HG03432 (cell line): ENCODE measurements at regions not wholly inside any gene's neighbourhood (a gene's known extent, or its start where the extent isn't known, plus 50 kb on each side); places are given as distances from the start of the nearest gene placed in this dataset.

Experiments
- ATAC-seq: cut with Tn5 transposase; IDR thresholded peaks from one replicate; pipeline ENCODE4 v1.9.1; 2021; ENCODE audit warnings: mild to moderate bottlenecking, moderate library complexity; ENCODE audit not compliant: unreplicated experiment

- ATAC-seq, result no peak
Measured at GRCh38 chr1:208628022-208628914, 384.1 kb upstream of the PLXNA2 start.

- no peak for ATAC-seq
Measured at GRCh38 chr1:208631092-208631491, 386.9 kb upstream of the PLXNA2 start.

DNA sequence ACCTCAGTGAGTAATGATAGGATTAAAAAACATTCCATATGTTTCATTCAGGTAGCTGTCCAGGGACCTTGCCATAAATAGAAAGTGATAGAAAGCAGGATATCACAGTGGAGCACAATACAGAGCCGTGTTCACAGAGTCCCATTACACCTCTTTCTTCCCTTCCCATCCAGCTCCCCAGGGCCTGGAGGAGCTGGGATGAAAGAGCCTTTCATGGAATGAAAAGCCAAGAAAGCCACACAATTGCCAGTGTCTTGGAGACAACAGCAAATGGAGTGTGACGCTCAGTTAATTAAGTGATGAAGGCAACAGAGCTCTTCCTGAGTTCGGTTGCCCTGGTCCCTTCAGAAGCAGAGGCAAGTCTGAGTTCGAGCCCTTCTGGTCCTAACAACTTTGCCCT, 387.3 kb upstream of the PLXNA2 start:
- no peak for ATAC-seq

DNA sequence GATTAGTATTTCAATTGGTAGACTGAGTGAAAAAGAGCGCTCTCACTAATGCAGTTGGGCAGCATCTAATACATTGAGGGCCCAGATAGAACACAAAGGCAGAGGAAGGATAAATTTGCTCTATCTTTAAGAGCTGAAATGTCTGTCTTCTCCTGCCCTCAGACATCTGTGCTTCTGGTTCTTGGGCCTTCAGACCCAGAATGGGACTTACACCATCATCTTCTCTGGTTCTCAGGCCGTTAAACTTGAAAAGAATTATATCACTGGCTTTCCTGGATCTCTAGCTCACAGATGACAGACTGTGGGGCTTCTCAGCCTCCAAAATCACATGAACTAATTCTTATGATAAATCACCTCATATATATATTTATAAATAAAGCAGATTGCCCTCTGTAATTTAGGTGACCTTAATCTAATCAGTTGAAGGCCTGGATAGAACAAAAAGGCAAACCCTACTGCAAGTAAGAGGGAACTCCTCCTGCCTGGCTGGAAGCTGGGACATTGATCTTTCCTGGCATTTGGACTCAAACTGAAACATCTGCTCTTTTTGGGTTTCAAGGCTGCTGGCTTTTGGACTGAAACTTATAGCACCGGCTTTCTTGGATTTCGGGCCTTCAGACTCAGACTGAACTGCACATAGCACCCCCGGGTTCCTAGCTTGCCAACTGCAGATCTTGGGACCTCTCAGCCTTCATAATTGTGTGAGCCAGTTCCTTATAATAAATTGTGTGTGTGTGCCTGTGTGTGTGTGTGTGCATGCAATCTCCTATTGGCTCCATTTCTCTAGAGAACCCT, 390.4 kb upstream of the PLXNA2 start:
- no peak for ATAC-seq

DNA sequence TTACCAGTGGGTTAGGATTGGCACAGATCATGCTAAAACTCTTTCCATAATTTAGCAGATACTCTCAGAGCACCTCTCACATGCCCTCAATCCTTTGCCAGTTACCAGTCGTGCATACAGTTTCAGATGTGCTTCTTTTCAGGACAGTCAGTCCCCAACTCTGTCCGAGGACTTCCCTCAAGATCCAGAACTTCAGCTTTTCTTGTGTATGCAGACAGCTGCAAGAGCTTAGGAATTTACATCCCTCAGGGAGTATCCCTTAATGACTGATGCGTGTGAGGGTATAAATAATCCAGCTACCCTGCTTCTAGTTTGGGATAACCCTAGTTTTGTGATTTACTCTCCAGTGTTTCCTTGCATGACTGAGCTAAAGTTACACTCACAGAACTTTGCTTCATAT, 393.0 kb upstream of the PLXNA2 start:
- ATAC-seq, result no peak

DNA sequence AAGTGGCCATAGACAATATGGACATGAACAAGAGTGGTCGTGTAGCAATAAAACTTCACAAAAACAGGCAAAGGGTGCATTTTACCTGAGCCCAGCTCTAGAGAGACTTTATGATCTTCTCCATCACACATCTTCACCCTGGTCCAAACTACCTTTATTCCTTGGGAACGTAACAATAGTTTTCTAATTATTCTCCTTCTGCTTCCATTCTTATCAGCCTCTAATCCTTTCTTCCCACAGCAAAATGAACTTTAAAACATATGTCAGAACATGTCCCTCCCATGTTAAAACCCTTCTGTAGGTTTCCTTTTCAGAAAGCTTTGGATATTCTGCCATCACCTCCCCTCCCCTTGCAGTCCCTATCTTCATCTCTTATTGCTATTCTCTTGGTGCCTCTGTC, 395.2 kb upstream of the PLXNA2 start:
- no peak for ATAC-seq

DNA sequence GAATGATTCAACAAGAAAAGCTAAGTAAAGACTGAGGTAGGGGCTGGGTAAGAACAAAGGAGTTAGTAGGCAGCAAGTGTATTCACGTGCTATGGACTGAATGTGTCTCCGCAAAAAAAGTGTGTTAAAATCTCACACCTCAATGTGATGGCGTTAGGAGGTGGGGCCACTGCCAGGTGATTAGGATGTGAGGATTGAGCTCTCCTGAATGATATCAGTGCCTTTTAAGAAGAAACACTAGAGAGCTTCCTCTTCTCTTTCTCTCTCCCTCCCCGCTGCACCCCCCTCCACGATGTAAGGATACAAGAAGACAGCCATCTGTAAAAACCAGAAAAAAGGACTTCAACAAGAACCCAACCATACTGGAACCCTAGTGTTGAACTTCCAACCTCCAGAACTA, 396.1 kb upstream of the PLXNA2 start:
- no peak for ATAC-seq

- peak; percentile 64 for ATAC-seq
Measured at GRCh38 chr1:208641579-208642280, 397.5 kb upstream of the PLXNA2 start.

DNA sequence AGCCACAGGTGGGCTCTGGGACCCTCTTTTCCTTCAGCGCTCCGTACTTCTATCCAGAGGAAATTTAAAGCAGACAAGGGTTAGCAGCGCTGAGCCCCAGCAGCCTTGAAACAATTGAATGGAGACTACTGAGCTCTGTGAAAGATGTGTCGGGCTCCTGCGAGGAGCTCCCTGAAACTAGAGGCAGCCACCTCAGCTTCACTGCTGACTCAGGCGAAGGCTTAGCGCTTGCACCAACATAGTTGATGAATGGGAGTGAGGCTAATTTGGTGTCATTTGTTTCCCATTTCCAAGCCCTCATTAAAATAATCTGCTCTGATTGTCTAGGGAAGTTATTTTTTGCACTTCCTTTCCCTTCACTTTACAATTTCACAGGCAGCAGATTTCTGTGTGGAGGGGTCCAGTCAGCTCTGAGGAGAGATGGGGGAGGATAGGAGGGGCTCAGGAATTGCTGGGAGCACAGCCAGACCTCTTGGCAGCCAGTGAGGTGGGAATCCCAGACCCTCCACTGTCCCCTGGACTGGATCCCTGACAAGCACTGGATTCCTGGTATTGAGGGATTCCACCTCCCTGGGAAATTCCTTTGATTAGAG, 398.9 kb upstream of the PLXNA2 start:
- ATAC-seq, result no peak

DNA sequence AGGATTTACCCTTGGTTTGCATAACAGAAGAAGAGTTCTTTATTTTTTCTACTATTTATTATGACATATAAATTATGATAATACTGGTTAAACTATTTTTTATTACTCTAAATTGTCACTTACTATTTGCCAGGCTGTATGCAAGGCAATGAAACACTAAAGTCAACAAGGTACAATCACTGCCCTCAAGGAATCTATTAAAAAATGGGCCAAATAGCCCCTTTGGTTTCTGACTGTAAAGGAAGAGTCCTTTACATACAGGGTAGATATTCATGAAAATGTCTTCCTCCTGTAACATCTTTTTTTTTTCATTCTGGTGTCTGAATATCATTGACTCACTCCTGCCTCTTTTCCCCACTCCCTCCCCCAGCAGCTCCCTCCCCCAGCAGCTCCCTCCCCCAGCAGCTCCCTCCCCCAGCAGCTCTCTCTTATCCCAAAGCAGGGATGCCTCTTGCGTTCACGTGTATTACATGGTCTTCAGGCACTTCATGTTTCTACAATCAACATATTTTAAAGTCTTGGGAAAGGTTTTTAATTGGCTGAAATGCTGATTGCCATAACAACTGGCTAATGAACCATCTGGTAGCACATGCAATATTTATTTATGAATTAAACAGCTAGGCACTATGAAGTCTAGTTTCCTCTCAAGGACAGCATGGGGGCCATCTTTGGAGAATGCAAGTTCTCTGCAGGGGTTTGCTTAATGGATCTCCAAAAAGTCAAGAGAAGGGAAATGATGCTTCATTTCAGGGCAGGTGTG, 400.4 kb upstream of the PLXNA2 start:
- no peak for ATAC-seq

DNA sequence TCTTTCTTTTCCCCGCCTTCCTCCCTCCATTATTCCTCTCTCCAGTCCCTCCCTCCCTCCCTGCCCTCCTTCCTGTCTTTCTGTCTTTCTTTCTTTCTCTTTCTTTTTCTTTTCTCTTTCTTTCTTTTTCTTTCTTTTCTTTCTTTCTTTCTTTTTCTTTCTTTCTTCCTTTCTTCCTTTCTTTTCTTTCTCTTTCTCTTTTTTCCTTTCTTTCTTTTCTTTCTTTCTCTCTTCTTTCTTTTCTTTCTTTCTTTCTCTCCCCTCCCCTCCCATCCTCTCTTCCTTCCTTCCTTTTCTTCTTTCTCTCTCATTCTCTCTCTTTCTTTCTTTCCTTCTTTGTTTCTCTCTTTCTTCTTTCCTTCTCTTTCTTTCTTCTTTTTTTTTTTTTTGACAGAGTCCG, 402.2 kb upstream of the PLXNA2 start:
- ATAC-seq, result no peak

GRCh38 chr1:208648146-208648545, 404.0 kb upstream of the PLXNA2 start:
- ATAC-seq, result no peak

- ATAC-seq, result peak; percentile 91
Measured at GRCh38 chr1:208652296-208653160, 408.3 kb upstream of the PLXNA2 start.

GRCh38 chr1:208653426-208653825, 409.2 kb upstream of the PLXNA2 start:
- ATAC-seq, result no peak

GRCh38 chr1:208654241-208654640, 410.1 kb upstream of the PLXNA2 start:
- no peak for ATAC-seq

DNA sequence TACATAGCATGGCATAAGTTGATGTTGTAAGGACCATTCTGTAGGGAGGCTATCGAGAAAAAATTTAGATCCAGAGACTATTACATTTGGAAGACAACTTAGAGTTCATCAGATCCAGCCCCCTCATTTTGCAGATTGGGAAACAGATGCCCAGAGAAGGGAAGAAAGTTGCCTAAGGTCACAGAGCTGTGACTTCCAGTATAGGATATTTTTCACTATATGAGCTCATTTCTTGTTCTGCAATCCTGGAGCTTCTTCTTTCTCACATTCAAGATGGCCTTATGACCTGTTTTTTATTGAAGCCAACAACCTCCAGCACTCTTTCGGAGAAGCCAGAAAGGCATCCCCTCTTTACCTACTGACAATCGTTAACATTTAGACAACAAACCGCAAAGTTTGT, 421.8 kb upstream of the PLXNA2 start:
- no peak for ATAC-seq

GRCh38 chr1:208668991-208669390, 424.8 kb upstream of the PLXNA2 start:
- ATAC-seq, result no peak

DNA sequence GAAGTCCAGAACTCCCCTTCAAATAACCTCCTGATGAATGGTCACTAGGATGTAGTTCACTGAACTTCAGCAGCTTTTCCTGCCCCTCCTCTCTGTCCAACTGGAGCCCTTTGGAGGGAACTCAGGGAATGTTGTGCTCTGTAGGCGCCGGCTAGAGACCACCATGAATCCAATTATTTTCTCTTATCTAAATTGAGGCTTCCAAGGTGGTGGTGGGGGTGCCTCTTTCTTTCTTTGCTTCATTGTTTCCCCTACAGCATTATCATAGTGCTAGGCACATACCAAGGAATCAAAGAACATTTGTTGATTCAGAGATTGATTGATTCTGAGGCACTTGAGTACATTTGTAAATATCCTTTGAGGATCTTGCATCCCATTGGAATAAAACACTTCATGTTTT, 426.6 kb upstream of the PLXNA2 start:
- ATAC-seq, result no peak

GRCh38 chr1:208681878-208682663, 437.9 kb upstream of the PLXNA2 start:
- no peak for ATAC-seq
